HEK293T (cell line): ENCODE measurements at regions not wholly inside any gene's neighbourhood (a gene's known extent, or its start where the extent isn't known, plus 50 kb on each side); places are given as distances from the start of the nearest gene placed in this dataset.

Experiments
- BHLHE40 ChIP-seq: fragments of 450-650 bp; IDR thresholded peaks from 2 replicates; pipeline ENCODE4 v1.6.1; 2016; ENCODE audit warnings: mild to moderate bottlenecking, moderate library complexity, borderline replicate concordance
- FOXA1 ChIP-seq: fragments of 450-650 bp; IDR thresholded peaks from 2 replicates; pipeline ENCODE4 v1.6.1; 2016; ENCODE audit warnings: mild to moderate bottlenecking
- FOXK2 ChIP-seq: fragments of 450-650 bp; IDR thresholded peaks from 2 replicates; pipeline ENCODE4 v1.6.1; 2016; ENCODE audit warnings: mild to moderate bottlenecking
- L3MBTL2 ChIP-seq: fragments of 450-650 bp; conservative IDR thresholded peaks from 2 replicates; pipeline ENCODE4 v1.6.1; 2016; ENCODE audit warnings: mild to moderate bottlenecking
- NFRKB ChIP-seq: fragments of 450-650 bp; IDR thresholded peaks from 2 replicates; pipeline ENCODE4 v1.6.1; 2016; ENCODE audit warnings: mild to moderate bottlenecking, moderate library complexity
- PKNOX1 ChIP-seq: fragments of 450-650 bp; IDR thresholded peaks from 2 replicates; pipeline ENCODE4 v1.6.1; 2016
- SP1 ChIP-seq: fragments of 450-650 bp; IDR thresholded peaks from 2 replicates; pipeline ENCODE4 v1.6.1; 2017
- SUZ12 ChIP-seq: fragments of 450-650 bp; IDR thresholded peaks from 2 replicates; pipeline ENCODE4 v1.6.1; 2016; ENCODE audit warnings: mild to moderate bottlenecking

- no peak for TF ChIP-seq FOXK2
- no peak for TF ChIP-seq BHLHE40
- TF ChIP-seq SP1, result no peak
- TF ChIP-seq L3MBTL2, result no peak
- no peak for TF ChIP-seq NFRKB
- TF ChIP-seq SUZ12, result no peak
- no peak for TF ChIP-seq PKNOX1
- TF ChIP-seq FOXA1, result no peak
These were observed 177.0 kb upstream of the TTC29 start for GRCh38 chr4:147122685-147123084.
